Liver (tissue), 8 donors: ENCODE measurements at regions not wholly inside any gene's neighbourhood (a gene's known extent, or its start where the extent isn't known, plus 50 kb on each side); places are given as distances from the start of the nearest gene placed in this dataset.

Source experiments
- DNase-seq: peaks from one replicate; pipeline ENCODE4 v3.0.0-alpha.2; 2017; ENCODE audit warnings: low spot score
- H3K27ac ChIP-seq, 2 donors: one replicate each; pipeline ENCODE4 v1.7.0; 2013; ENCODE audit warnings: inconsistent platforms in 2 of 2, low read length in 2 of 2, control low read depth in 1 of 2, low read depth in 1 of 2, mild to moderate bottlenecking in 1 of 2
- H3K27me3 ChIP-seq, 4 donors: one replicate each; pipeline versions ENCODE4 v1.6.1 to v1.7.0; 2013; ENCODE audit warnings: low read length in 3 of 4, inconsistent platforms in 1 of 4, mild to moderate bottlenecking in 1 of 4, moderate library complexity in 1 of 4; ENCODE audit not compliant: control insufficient read depth in 4 of 4, insufficient read depth in 4 of 4
- H3K36me3 ChIP-seq, 4 donors: one replicate each; pipeline versions ENCODE4 v1.6.1 to v1.7.0; 2013; ENCODE audit warnings: low read length in 3 of 4, mild to moderate bottlenecking in 3 of 4, low read depth in 1 of 4, moderate library complexity in 1 of 4; ENCODE audit not compliant: control insufficient read depth in 4 of 4, insufficient read depth in 3 of 4
- H3K4me1 ChIP-seq, 4 donors: one replicate each; pipeline versions ENCODE4 v1.6.1 to v1.7.0; 2013; ENCODE audit warnings: low read length in 3 of 4, mild to moderate bottlenecking in 3 of 4, moderate library complexity in 1 of 4; ENCODE audit not compliant: control insufficient read depth in 4 of 4, insufficient read depth in 4 of 4
- H3K4me3 ChIP-seq, 3 donors: one replicate each; pipeline versions ENCODE4 v1.6.1 to v1.7.0; 2013; ENCODE audit warnings: low read length in 3 of 3, control low read depth in 1 of 3, low read depth in 1 of 3, mild to moderate bottlenecking in 1 of 3
- H3K9ac ChIP-seq, 2 donors: one replicate each; pipeline ENCODE4 v1.7.0; 2013; ENCODE audit warnings: low read length in 2 of 2, mild to moderate bottlenecking in 2 of 2, moderate library complexity in 2 of 2, control low read depth in 1 of 2, low read depth in 1 of 2
- H3K9me3 ChIP-seq, 4 donors: one replicate each; pipeline versions ENCODE4 v1.6.1 to v1.7.0; 2013; ENCODE audit warnings: low read length in 3 of 4; ENCODE audit not compliant: control insufficient read depth in 4 of 4
- ATF3 ChIP-seq: IDR thresholded peaks from 2 replicates; pipeline ENCODE4 v1.6.1; 2016; ENCODE audit warnings: antibody characterized with exemption
- CTCF ChIP-seq: fragments of 150-350 bp; IDR thresholded peaks from 2 replicates; pipeline ENCODE4 v1.5.1; 2017; ENCODE audit warnings: improper control_type of control experiment, low read depth, low read length; ENCODE audit not compliant: missing input control
- EGR1 ChIP-seq, 2 donors: IDR thresholded peaks; 2 replicates each; pipeline ENCODE4 v1.6.1; 2016 to 2018; ENCODE audit warnings: antibody characterized with exemption in 2 of 2, low read depth in 2 of 2
- FOXA1 ChIP-seq: IDR thresholded peaks from 2 replicates; pipeline ENCODE4 v1.6.1; 2016; ENCODE audit warnings: antibody characterized with exemption
- FOXA2 ChIP-seq: IDR thresholded peaks from 2 replicates; pipeline ENCODE4 v1.6.1; 2016; ENCODE audit warnings: antibody characterized with exemption
- GABPA ChIP-seq, 2 donors: IDR thresholded peaks in 1 of 2; conservative IDR thresholded peaks in 1 of 2; 2 replicates each; pipeline ENCODE4 v1.6.1; 2016; ENCODE audit warnings: antibody characterized with exemption in 2 of 2, mild to moderate bottlenecking in 1 of 2, moderate library complexity in 1 of 2
- HNF4A ChIP-seq, 2 donors: conservative IDR thresholded peaks; 2 replicates each; pipeline ENCODE4 v1.6.1; 2016; ENCODE audit warnings: antibody characterized with exemption in 2 of 2, mild to moderate bottlenecking in 2 of 2
- HNF4G ChIP-seq: IDR thresholded peaks from 2 replicates; pipeline ENCODE4 v1.6.1; 2016; ENCODE audit warnings: antibody characterized with exemption
- MAX ChIP-seq: IDR thresholded peaks from 2 replicates; pipeline ENCODE4 v1.6.1; 2016; ENCODE audit warnings: antibody characterized with exemption
- NR2F2 ChIP-seq: IDR thresholded peaks from 2 replicates; pipeline ENCODE4 v1.6.1; 2016; ENCODE audit warnings: antibody characterized with exemption
- RAD21 ChIP-seq, 2 donors: IDR thresholded peaks; 2 replicates each; pipeline ENCODE4 v1.6.1; 2016; ENCODE audit warnings: antibody characterized with exemption in 2 of 2, mild to moderate bottlenecking in 2 of 2
- REST ChIP-seq: IDR thresholded peaks from 2 replicates; pipeline ENCODE4 v1.6.1; 2016; ENCODE audit warnings: antibody characterized with exemption, mild to moderate bottlenecking
- RXRA ChIP-seq, 2 donors: IDR thresholded peaks; 2 replicates each; pipeline ENCODE4 v1.6.1; 2017 to 2018; ENCODE audit warnings: antibody characterized with exemption in 2 of 2, mild to moderate bottlenecking in 1 of 2
- SP1 ChIP-seq: IDR thresholded peaks from 2 replicates; pipeline ENCODE4 v1.6.1; 2018; ENCODE audit warnings: antibody characterized with exemption, mild to moderate bottlenecking
- TAF1 ChIP-seq: conservative IDR thresholded peaks from 2 replicates; pipeline ENCODE4 v1.6.1; 2016; ENCODE audit warnings: antibody characterized with exemption, mild to moderate bottlenecking
- YY1 ChIP-seq: IDR thresholded peaks from 2 replicates; pipeline ENCODE4 v1.6.1; 2016; ENCODE audit warnings: antibody characterized with exemption, mild to moderate bottlenecking
- WGBS: extraction: QIAGEN DNeasy Blood & Tissue Kit; methylation state at CpG from one replicate; pipeline ENCODE4 v1.1.7; 2013; 5-methylcytosine and 5-hydroxymethylcytosine counted together
- donor health status: healthy.
- donor health status: healthy.
- donor health status: healthy.
- donor health status: healthy.
- donor health status: healthy.

GRCh38 chr6:120111001-120111400 is 761.4 kb upstream of the MAN1A1 start:
- no peaks in the 10 kb centered on the region for H3K36me3 ChIP-seq
- no peak for DNase-seq
- H3K9ac ChIP-seq, result no peak overlapping the region
- no peaks in the 10 kb centered on the region for H3K4me1 ChIP-seq
- H3K27me3 ChIP-seq, result no peaks in the 10 kb centered on the region
- 87% methylated on average over 4 of the region's 4 CpGs for WGBS
- no peak overlapping the region for H3K27ac ChIP-seq
- no peaks in the 10 kb centered on the region for H3K9me3 ChIP-seq
- H3K4me3 ChIP-seq, result no peak overlapping the region
- TF ChIP-seq FOXA1 (no peak), REST (no peak), EGR1 (IDR thresholded peaks at IDR 0.05; ENCODE audit: low read depth in 2 of 2) (no peak)

GRCh38 chr6:120108061-120108795 is 758.7 kb upstream of the MAN1A1 start:
- H3K27ac ChIP-seq, result no peak overlapping the region
- H3K36me3 ChIP-seq, result no peaks in the 10 kb centered on the region
- TF ChIP-seq TAF1, result no peak
- no peak for TF ChIP-seq CTCF
- no peak for TF ChIP-seq EGR1 (IDR thresholded peaks at IDR 0.05; ENCODE audit: low read depth in 2 of 2)
- no peak for TF ChIP-seq RAD21 (IDR thresholded peaks at IDR 0.05)
- TF ChIP-seq SP1, result no peak
- no peak for TF ChIP-seq NR2F2
- no peak for TF ChIP-seq FOXA1
- TF ChIP-seq ATF3, result no peak
- TF ChIP-seq GABPA (IDR thresholded peaks at IDR 0.05 in 1 of 2, conservative IDR thresholded peaks at IDR 0.05 in 1 of 2), result no peak
- no peak for TF ChIP-seq MAX
- TF ChIP-seq FOXA2, result no peak
- no peak for TF ChIP-seq RXRA (IDR thresholded peaks at IDR 0.05)
- TF ChIP-seq HNF4A (conservative IDR thresholded peaks at IDR 0.05), result no peak
- TF ChIP-seq HNF4G, result no peak
- no peak for TF ChIP-seq YY1
- TF ChIP-seq REST, result no peak
- no peak overlapping the region for H3K4me3 ChIP-seq
- H3K4me1 ChIP-seq, result no peaks in the 10 kb centered on the region
- H3K27me3 ChIP-seq, result no peaks in the 10 kb centered on the region
- H3K9ac ChIP-seq, result no peak overlapping the region
- 77% methylated on average over 1 of the region's 1 CpG for WGBS
- DNase-seq, result no peak
- H3K9me3 ChIP-seq, result no peaks in the 10 kb centered on the region
